ENCODE measurements at regions not wholly inside any gene's neighbourhood (a gene's known extent, or its start where the extent isn't known, plus 50 kb on each side); places are given as distances from the start of the nearest gene placed in this dataset.

DNA sequence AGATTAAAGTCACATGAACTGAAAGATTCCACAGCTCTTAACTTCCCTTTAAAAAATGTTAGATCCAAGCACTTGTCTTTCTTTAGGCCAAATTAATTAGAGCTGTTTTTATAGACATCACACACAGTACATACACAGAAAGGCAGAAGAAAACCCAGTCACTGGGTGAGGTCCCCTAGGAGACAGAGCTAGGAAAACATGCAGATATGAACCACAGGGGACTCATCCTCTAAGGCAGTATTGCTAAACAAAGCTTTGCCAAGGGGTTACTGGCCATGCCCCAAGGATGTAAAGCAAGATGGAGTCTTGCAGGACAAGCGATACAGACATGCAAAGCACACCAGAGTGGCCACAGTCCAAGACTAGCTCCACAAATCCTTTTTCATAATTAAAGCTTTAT, 227.0 kb downstream of the SEMA6A start:
- Histone ChIP-seq H3K27me3 (ENCODE audit: control insufficient read depth, insufficient read depth, low read length) (no peaks in the 10 kb centered on the region), H3K27ac (ENCODE audit: low read depth, low read length) (no peak overlapping the region), H3K9me3 (ENCODE audit: control insufficient read depth, insufficient read depth, low read length) (peaks cover 3% of the 10 kb centered on the region; the same call in 1 of the 2 replicates), H3K4me3 (ENCODE audit: low read depth, low read length) (no peak overlapping the region)
- no peak for DNase-seq (ENCODE audit: low read depth, low spot score)
- TF ChIP-seq, protein P1, sequence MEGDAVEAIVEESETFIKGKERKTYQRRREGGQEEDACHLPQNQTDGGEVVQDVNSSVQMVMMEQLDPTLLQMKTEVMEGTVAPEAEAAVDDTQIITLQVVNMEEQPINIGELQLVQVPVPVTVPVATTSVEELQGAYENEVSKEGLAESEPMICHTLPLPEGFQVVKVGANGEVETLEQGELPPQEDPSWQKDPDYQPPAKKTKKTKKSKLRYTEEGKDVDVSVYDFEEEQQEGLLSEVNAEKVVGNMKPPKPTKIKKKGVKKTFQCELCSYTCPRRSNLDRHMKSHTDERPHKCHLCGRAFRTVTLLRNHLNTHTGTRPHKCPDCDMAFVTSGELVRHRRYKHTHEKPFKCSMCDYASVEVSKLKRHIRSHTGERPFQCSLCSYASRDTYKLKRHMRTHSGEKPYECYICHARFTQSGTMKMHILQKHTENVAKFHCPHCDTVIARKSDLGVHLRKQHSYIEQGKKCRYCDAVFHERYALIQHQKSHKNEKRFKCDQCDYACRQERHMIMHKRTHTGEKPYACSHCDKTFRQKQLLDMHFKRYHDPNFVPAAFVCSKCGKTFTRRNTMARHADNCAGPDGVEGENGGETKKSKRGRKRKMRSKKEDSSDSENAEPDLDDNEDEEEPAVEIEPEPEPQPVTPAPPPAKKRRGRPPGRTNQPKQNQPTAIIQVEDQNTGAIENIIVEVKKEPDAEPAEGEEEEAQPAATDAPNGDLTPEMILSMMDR (IDR thresholded peaks at IDR 0.05; ENCODE audit: low read depth, low read length): no peak
- ChIA-PET CTCF (no interaction called here), POLR2A (no interaction called here)

DNA sequence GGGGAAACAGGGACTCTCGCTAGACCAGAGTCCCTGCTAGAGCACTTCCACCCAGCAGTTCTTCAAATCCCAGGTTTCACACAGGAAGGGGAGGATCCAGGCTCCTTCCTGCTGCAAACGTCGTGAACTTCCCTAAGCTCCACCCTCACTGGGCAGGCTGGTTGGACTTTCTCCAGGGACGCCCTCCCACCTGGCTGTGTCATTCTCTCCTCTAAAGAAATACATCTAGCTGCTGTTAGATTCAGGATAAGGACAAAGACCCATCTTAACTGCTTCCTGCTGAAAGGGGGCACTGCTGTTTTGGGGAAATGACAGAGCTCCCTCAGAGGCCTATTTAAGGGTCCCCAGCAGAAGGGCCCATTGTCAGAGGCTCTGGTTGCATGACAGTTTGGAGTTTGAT, 230.7 kb downstream of the SEMA6A start:
- TF ChIP-seq, protein P1 (IDR thresholded peaks at IDR 0.05; ENCODE audit: low read depth, low read length): no peak
- no peak overlapping the region for H3K27ac ChIP-seq (ENCODE audit: low read depth, low read length)
- H3K9me3 ChIP-seq (ENCODE audit: control insufficient read depth, insufficient read depth, low read length): peaks cover 3% of the 10 kb centered on the region; the same call in 1 of the 2 replicates
- POLR2A ChIA-PET: no interaction called here
- H3K27me3 ChIP-seq (ENCODE audit: control insufficient read depth, insufficient read depth, low read length): no peaks in the 10 kb centered on the region
- H3K4me3 ChIP-seq (ENCODE audit: low read depth, low read length): no peak overlapping the region
- CTCF ChIA-PET: interaction anchor here (1.1 kb wide), 1 partner anchor 205 kb away, joined by 3 read pairs; no protein-coding TSS in a partner anchor
- DNase-seq (ENCODE audit: low read depth, low spot score): no peak

Data from AG04450 (cell line).